ENCODE measurements at regions not wholly inside any gene's neighbourhood (a gene's known extent, or its start where the extent isn't known, plus 50 kb on each side); places are given as distances from the start of the nearest gene placed in this dataset.

DNA sequence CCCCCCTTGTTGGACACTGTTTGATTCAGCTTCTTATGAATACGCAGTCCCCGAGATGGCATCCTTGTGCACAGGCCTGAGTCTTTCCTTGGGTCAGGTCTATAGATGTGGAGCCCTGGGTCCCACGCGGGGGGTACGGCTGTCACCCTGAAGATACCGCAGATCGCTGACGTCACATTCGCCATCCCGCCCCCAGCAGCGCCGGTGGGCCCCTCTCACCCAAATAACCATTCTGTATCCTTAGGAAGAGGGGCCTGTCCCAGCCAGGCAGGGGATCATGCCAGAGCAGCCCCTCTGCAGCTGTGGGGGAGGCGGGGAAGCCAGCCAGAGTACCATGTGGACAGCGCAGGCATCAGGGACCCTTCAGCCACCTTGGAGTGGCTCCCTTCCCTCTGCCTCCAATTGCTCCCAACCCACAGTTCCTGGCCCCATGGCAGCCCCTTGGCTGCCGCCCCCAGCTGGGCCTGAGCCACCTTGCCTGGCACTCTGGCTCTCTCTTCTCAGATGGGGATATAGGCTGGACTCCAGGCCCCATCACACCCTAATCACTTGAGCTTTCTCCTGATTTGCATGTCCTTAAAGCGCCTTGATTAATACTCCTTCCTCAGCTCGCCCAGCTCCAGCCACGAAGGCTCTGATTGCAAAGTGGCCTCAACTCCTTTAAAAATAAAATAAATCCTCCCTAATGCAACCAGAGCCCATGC is 189.8 kb downstream of the C9orf50 start:
- H3K9ac ChIP-seq (ENCODE audit: low read depth in 1 of 2, low read length in 2 of 2) = no peak overlapping the region

DNA sequence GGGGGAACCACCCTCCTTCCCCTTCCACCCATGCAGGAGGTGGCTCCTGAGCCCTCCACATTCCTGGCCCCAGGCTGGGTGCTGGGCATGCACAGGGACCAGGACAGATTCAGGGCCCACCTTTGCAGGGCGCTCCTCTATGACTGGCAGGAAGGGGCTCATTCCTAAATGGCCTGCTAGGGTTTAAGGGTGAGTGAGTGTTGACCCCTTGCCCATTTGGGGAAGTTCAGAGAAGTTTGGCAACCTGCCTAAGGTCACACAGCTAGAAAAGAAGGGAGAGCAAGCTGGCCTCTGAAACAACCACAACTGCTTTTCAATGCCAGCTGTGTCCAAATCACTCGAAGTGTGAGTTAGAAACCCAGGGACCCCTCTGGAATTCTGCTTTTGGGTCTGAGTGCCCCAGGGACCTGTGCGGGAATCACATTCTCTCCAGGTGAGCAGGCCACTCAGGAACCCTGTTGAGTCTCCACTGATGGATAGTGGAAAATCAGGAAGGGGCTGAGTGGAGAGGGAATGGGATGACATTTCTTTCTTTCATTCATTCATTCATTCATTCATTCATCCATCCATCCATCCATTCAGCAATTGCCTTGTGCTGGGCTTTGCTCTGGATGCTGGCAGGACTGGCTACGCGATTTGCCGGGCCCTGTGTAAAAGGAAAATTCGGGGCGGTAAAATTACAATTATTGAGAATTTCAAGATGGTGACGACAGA is 191.9 kb downstream of the C9orf50 start:
- Histone ChIP-seq H3K4me1 (ENCODE audit: control insufficient read depth in 4 of 4, insufficient read depth in 4 of 4, low read length in 3 of 4) (no peaks in the 10 kb centered on the region), H3K9me3 (ENCODE audit: control insufficient read depth in 4 of 4, low read length in 3 of 4) (no peaks in the 10 kb centered on the region), H3K4me3 (ENCODE audit: low read depth in 1 of 3, low read length in 3 of 3) (no peak overlapping the region), H3K27ac (ENCODE audit: low read depth in 1 of 2, low read length in 2 of 2) (no peak overlapping the region), H3K36me3 (ENCODE audit: control insufficient read depth in 4 of 4, insufficient read depth in 3 of 4, low read depth in 1 of 4, low read length in 3 of 4) (no peaks in the 10 kb centered on the region), H3K9ac (ENCODE audit: low read depth in 1 of 2, low read length in 2 of 2) (no peak overlapping the region), H3K27me3 (ENCODE audit: control insufficient read depth in 4 of 4, insufficient read depth in 4 of 4, low read length in 3 of 4) (no peaks in the 10 kb centered on the region)
- DNase-seq (ENCODE audit: low spot score) = no peak
- no peak for TF ChIP-seq ATF3 (IDR thresholded peaks at IDR 0.05)
- no peak for TF ChIP-seq HNF4G (IDR thresholded peaks at IDR 0.05)
- TF ChIP-seq SP1 (IDR thresholded peaks at IDR 0.05) = no peak
- TF ChIP-seq RAD21 (IDR thresholded peaks at IDR 0.05) = no peak
- TF ChIP-seq FOXA1 (IDR thresholded peaks at IDR 0.05) = no peak
- TF ChIP-seq NR2F2 (IDR thresholded peaks at IDR 0.05) = no peak
- TF ChIP-seq YY1 (IDR thresholded peaks at IDR 0.05) = no peak
- TF ChIP-seq ZBTB33 (IDR thresholded peaks at IDR 0.05) = no peak
- TF ChIP-seq HNF4A (conservative IDR thresholded peaks at IDR 0.05) = no peak
- no peak for TF ChIP-seq JUND (IDR thresholded peaks at IDR 0.05)
- TF ChIP-seq GABPA (IDR thresholded peaks at IDR 0.05 in 1 of 2, conservative IDR thresholded peaks at IDR 0.05 in 1 of 2) = no peak
- TF ChIP-seq RXRA (IDR thresholded peaks at IDR 0.05) = no peak
- 76% methylated on average over 9 of the region's 9 CpGs for WGBS

More for the DNA sequence above, 189.8 kb downstream of the C9orf50 start:
- Histone ChIP-seq H3K27ac (ENCODE audit: low read depth in 1 of 2, low read length in 2 of 2) (no peak overlapping the region), H3K4me3 (ENCODE audit: low read depth in 1 of 3, low read length in 3 of 3) (no peak overlapping the region), H3K27me3 (ENCODE audit: control insufficient read depth in 4 of 4, insufficient read depth in 4 of 4, low read length in 3 of 4) (no peaks in the 10 kb centered on the region), H3K36me3 (ENCODE audit: control insufficient read depth in 4 of 4, insufficient read depth in 3 of 4, low read depth in 1 of 4, low read length in 3 of 4) (no peaks in the 10 kb centered on the region), H3K4me1 (ENCODE audit: control insufficient read depth in 4 of 4, insufficient read depth in 4 of 4, low read length in 3 of 4) (no peaks in the 10 kb centered on the region), H3K9me3 (ENCODE audit: control insufficient read depth in 4 of 4, low read length in 3 of 4) (no peaks in the 10 kb centered on the region)
- DNase-seq (ENCODE audit: low spot score) = no peak
- TF ChIP-seq HNF4G (IDR thresholded peaks at IDR 0.05) (no peak), FOXA1 (IDR thresholded peaks at IDR 0.05) (no peak), ATF3 (IDR thresholded peaks at IDR 0.05) (no peak), RAD21 (IDR thresholded peaks at IDR 0.05) (no peak), RXRA (IDR thresholded peaks at IDR 0.05) (no peak), GABPA (IDR thresholded peaks at IDR 0.05 in 1 of 2, conservative IDR thresholded peaks at IDR 0.05 in 1 of 2) (no peak), HNF4A (conservative IDR thresholded peaks at IDR 0.05) (no peak), CTCF (IDR thresholded peaks at IDR 0.05; ENCODE audit: low read depth, low read length, missing input control) (no peak), SP1 (IDR thresholded peaks at IDR 0.05) (no peak), YY1 (IDR thresholded peaks at IDR 0.05) (no peak), NR2F2 (IDR thresholded peaks at IDR 0.05) (no peak)
- TF ChIP-seq, protein P1, sequence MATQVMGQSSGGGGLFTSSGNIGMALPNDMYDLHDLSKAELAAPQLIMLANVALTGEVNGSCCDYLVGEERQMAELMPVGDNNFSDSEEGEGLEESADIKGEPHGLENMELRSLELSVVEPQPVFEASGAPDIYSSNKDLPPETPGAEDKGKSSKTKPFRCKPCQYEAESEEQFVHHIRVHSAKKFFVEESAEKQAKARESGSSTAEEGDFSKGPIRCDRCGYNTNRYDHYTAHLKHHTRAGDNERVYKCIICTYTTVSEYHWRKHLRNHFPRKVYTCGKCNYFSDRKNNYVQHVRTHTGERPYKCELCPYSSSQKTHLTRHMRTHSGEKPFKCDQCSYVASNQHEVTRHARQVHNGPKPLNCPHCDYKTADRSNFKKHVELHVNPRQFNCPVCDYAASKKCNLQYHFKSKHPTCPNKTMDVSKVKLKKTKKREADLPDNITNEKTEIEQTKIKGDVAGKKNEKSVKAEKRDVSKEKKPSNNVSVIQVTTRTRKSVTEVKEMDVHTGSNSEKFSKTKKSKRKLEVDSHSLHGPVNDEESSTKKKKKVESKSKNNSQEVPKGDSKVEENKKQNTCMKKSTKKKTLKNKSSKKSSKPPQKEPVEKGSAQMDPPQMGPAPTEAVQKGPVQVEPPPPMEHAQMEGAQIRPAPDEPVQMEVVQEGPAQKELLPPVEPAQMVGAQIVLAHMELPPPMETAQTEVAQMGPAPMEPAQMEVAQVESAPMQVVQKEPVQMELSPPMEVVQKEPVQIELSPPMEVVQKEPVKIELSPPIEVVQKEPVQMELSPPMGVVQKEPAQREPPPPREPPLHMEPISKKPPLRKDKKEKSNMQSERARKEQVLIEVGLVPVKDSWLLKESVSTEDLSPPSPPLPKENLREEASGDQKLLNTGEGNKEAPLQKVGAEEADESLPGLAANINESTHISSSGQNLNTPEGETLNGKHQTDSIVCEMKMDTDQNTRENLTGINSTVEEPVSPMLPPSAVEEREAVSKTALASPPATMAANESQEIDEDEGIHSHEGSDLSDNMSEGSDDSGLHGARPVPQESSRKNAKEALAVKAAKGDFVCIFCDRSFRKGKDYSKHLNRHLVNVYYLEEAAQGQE (IDR thresholded peaks at IDR 0.05) = no peak
- WGBS = 86% methylated on average over 18 of the region's 18 CpGs
